ENCODE measurements at regions not wholly inside any gene's neighbourhood (a gene's known extent, or its start where the extent isn't known, plus 50 kb on each side); places are given as distances from the start of the nearest gene placed in this dataset.

DNA sequence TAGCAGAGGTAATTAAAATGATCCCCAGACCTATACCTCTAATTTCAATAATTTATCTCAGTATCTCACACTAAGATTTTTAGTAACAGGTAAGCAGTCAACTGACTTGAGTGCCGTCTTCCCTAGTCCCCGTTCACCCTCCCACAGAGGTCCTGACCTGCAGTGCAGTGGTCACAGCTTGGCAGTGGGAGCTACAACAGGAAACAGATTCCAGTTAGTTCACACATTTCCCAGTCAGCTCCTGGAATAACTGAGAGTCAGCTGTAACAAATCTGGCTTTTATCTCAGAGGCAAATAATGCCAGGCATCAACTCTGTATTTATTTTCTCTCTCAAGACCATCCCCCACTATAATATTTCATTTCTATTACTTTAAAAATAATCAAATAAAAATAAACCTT lies 308.2 kb downstream of the ATP23 start:
- H3K4me2 ChIP-seq (ENCODE audit: insufficient read depth, low read length): no peak overlapping the region
- H3K36me3 ChIP-seq (ENCODE audit: insufficient read depth, low read length): no peaks in the 10 kb centered on the region
- no peaks in the 10 kb centered on the region for H3K4me1 ChIP-seq (ENCODE audit: insufficient read depth, low read length)
- no peaks in the 10 kb centered on the region for H4K20me1 ChIP-seq (ENCODE audit: insufficient read depth, low read length)
- TF ChIP-seq, protein P1, sequence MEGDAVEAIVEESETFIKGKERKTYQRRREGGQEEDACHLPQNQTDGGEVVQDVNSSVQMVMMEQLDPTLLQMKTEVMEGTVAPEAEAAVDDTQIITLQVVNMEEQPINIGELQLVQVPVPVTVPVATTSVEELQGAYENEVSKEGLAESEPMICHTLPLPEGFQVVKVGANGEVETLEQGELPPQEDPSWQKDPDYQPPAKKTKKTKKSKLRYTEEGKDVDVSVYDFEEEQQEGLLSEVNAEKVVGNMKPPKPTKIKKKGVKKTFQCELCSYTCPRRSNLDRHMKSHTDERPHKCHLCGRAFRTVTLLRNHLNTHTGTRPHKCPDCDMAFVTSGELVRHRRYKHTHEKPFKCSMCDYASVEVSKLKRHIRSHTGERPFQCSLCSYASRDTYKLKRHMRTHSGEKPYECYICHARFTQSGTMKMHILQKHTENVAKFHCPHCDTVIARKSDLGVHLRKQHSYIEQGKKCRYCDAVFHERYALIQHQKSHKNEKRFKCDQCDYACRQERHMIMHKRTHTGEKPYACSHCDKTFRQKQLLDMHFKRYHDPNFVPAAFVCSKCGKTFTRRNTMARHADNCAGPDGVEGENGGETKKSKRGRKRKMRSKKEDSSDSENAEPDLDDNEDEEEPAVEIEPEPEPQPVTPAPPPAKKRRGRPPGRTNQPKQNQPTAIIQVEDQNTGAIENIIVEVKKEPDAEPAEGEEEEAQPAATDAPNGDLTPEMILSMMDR (IDR thresholded peaks at IDR 0.05; ENCODE audit: borderline replicate concordance, extremely low read depth, low read length, poor library complexity, severe bottlenecking): no peak
- no peak for TF ChIP-seq EZH2 (IDR thresholded peaks at IDR 0.05; ENCODE audit: borderline replicate concordance, low read depth, low read length, severe bottlenecking)
- no peak for DNase-seq
- H3K27ac ChIP-seq (ENCODE audit: low read length): no peak overlapping the region
- H3K27me3 ChIP-seq (ENCODE audit: insufficient read depth, low read length, poor library complexity): no peaks in the 10 kb centered on the region
- no peaks in the 10 kb centered on the region for H3K9me3 ChIP-seq (ENCODE audit: insufficient read depth, low read length, severe bottlenecking)
- ATAC-seq (ENCODE audit: insufficient read depth, low read depth): no peak
- no peak overlapping the region for H2AFZ ChIP-seq (ENCODE audit: low read depth, low read length)
- no peaks in the 10 kb centered on the region for H3K79me2 ChIP-seq (ENCODE audit: insufficient read depth, low read length)
- H3K9ac ChIP-seq (ENCODE audit: low read depth, low read length): no peak overlapping the region
- no peak overlapping the region for H3K4me3 ChIP-seq (ENCODE audit: low read depth in 1 of 2, low read length in 2 of 2)

DNA sequence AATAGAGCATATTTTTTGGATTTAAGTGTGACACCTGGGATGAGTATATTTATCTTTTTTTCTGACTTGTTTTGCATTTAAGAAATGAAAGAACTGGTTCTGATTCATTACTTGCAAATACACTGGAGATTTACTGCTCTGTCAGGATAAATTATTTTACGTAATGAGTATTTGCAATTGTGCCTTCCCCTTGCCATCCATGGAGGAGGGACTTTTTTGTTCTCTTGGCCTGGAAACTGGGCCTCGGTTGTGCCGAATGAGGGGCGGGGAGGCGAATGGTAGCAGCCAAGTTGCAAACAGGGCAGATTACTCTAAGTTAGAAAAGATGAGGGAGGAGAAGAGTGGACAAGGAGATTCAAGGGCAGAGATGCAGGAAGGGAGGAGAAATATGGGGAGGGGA lies 308.7 kb downstream of the ATP23 start:
- H3K27me3 ChIP-seq (ENCODE audit: insufficient read depth, low read length, poor library complexity): no peaks in the 10 kb centered on the region
- DNase-seq (no peak), ATAC-seq (ENCODE audit: insufficient read depth, low read depth) (no peak)
- no peaks in the 10 kb centered on the region for H3K4me1 ChIP-seq (ENCODE audit: insufficient read depth, low read length)
- H3K36me3 ChIP-seq (ENCODE audit: insufficient read depth, low read length): no peaks in the 10 kb centered on the region
- TF ChIP-seq EZH2 (IDR thresholded peaks at IDR 0.05; ENCODE audit: borderline replicate concordance, low read depth, low read length, severe bottlenecking): no peak
- TF ChIP-seq, protein P1 (IDR thresholded peaks at IDR 0.05; ENCODE audit: borderline replicate concordance, extremely low read depth, low read length, poor library complexity, severe bottlenecking): no peak
- H4K20me1 ChIP-seq (ENCODE audit: insufficient read depth, low read length): no peaks in the 10 kb centered on the region
- H3K4me3 ChIP-seq (ENCODE audit: low read depth in 1 of 2, low read length in 2 of 2): no peak overlapping the region
- no peak overlapping the region for H3K27ac ChIP-seq (ENCODE audit: low read length)
- H3K4me2 ChIP-seq (ENCODE audit: insufficient read depth, low read length): no peak overlapping the region
- no peak overlapping the region for H2AFZ ChIP-seq (ENCODE audit: low read depth, low read length)
- H3K9me3 ChIP-seq (ENCODE audit: insufficient read depth, low read length, severe bottlenecking): no peaks in the 10 kb centered on the region
- H3K79me2 ChIP-seq (ENCODE audit: insufficient read depth, low read length): no peaks in the 10 kb centered on the region
- H3K9ac ChIP-seq (ENCODE audit: low read depth, low read length): no peak overlapping the region

DNA sequence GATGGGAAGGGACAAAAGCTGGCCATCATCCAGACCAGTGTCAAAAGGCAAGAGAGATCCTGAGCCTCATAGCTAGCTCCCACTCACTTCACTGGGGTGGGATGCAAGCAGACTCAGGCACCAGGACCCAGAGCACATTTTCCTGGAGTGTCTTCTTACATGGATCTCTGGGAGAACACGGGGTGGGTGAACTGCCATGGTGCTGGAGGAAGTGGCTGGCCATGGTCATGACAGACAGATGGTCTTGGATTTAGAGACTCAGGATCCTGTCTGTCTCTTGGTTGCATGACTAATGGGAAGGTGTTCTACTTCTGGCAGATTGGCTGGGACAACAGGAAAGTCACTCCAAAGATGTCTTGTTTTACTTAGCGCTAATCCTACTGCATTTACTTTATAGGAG lies 311.5 kb downstream of the ATP23 start:
- TF ChIP-seq, protein P1 (IDR thresholded peaks at IDR 0.05; ENCODE audit: borderline replicate concordance, extremely low read depth, low read length, poor library complexity, severe bottlenecking): no peak
- no peak for TF ChIP-seq EZH2 (IDR thresholded peaks at IDR 0.05; ENCODE audit: borderline replicate concordance, low read depth, low read length, severe bottlenecking)
- Histone ChIP-seq H4K20me1 (ENCODE audit: insufficient read depth, low read length) (no peaks in the 10 kb centered on the region), H3K4me1 (ENCODE audit: insufficient read depth, low read length) (no peaks in the 10 kb centered on the region), H3K4me3 (ENCODE audit: low read depth in 1 of 2, low read length in 2 of 2) (no peak overlapping the region), H3K4me2 (ENCODE audit: insufficient read depth, low read length) (no peak overlapping the region), H3K27me3 (ENCODE audit: insufficient read depth, low read length, poor library complexity) (no peaks in the 10 kb centered on the region), H3K36me3 (ENCODE audit: insufficient read depth, low read length) (no peaks in the 10 kb centered on the region), H2AFZ (ENCODE audit: low read depth, low read length) (no peak overlapping the region), H3K9ac (ENCODE audit: low read depth, low read length) (no peak overlapping the region), H3K9me3 (ENCODE audit: insufficient read depth, low read length, severe bottlenecking) (no peaks in the 10 kb centered on the region), H3K79me2 (ENCODE audit: insufficient read depth, low read length) (no peaks in the 10 kb centered on the region), H3K27ac (ENCODE audit: low read length) (no peak overlapping the region)
- DNase-seq (no peak), ATAC-seq (ENCODE audit: insufficient read depth, low read depth) (no peak)

DNA sequence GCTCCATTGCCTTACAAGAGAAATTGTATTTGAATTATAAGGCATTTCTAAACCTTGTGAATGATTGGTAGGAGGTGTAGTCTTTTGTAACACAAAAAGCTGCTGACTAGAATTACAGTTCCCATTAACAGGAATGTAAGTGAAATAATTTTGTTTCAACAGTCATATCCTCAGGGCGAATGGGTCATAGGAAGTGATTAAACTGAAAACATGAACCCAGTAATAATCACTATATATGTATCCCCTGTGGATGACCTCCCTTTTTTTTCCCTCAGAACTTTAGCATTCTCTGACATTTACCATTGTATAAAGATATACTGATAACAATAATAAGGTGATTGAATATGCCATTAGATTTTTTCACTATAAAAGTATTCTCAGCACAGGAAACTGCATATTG lies 312.3 kb downstream of the ATP23 start:
- H4K20me1 ChIP-seq (ENCODE audit: insufficient read depth, low read length): no peaks in the 10 kb centered on the region
- H3K27ac ChIP-seq (ENCODE audit: low read length): no peak overlapping the region
- no peaks in the 10 kb centered on the region for H3K27me3 ChIP-seq (ENCODE audit: insufficient read depth, low read length, poor library complexity)
- no peak overlapping the region for H3K4me2 ChIP-seq (ENCODE audit: insufficient read depth, low read length)
- H3K36me3 ChIP-seq (ENCODE audit: insufficient read depth, low read length): no peaks in the 10 kb centered on the region
- no peak overlapping the region for H2AFZ ChIP-seq (ENCODE audit: low read depth, low read length)
- H3K9me3 ChIP-seq (ENCODE audit: insufficient read depth, low read length, severe bottlenecking): no peaks in the 10 kb centered on the region
- TF ChIP-seq, protein P1 (IDR thresholded peaks at IDR 0.05; ENCODE audit: borderline replicate concordance, extremely low read depth, low read length, poor library complexity, severe bottlenecking): no peak
- no peak for TF ChIP-seq EZH2 (IDR thresholded peaks at IDR 0.05; ENCODE audit: borderline replicate concordance, low read depth, low read length, severe bottlenecking)
- H3K4me3 ChIP-seq (ENCODE audit: low read depth in 1 of 2, low read length in 2 of 2): no peak overlapping the region
- no peak overlapping the region for H3K9ac ChIP-seq (ENCODE audit: low read depth, low read length)
- H3K79me2 ChIP-seq (ENCODE audit: insufficient read depth, low read length): no peaks in the 10 kb centered on the region
- ATAC-seq (ENCODE audit: insufficient read depth, low read depth) (no peak), DNase-seq (no peak)
- H3K4me1 ChIP-seq (ENCODE audit: insufficient read depth, low read length): no peaks in the 10 kb centered on the region
